ENCODE measurements at regions not wholly inside any gene's neighbourhood (a gene's known extent, or its start where the extent isn't known, plus 50 kb on each side); places are given as distances from the start of the nearest gene placed in this dataset.

DNA sequence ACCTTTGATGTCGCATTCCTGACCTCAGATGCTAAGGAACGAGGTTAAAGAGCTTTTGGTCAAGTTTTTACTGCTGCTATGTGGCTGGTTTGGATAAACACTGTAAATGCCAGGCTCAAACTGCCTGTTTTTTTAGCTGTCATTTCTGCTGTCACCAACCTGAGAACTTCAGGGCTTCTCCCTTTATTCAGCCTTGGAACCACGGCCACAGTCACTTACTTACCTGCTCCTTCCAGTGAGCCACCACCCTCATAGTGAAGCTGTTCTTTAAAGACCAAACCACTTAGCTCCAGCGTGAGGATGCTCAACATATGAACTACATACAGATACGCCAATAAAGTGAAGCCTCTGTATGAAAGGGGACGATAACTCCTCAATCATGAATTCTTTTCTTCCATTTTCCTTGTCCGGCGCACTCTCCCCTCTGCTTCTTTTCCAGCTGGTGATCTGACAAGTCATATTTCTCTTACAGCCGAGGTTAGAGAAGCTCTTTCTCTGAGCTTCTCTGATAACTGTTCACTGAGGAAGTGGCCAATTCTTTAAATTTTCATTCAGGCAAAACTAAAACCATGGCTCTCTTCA is 152.8 kb upstream of the ANK2 start:
- no peak for DNase-seq

DNA sequence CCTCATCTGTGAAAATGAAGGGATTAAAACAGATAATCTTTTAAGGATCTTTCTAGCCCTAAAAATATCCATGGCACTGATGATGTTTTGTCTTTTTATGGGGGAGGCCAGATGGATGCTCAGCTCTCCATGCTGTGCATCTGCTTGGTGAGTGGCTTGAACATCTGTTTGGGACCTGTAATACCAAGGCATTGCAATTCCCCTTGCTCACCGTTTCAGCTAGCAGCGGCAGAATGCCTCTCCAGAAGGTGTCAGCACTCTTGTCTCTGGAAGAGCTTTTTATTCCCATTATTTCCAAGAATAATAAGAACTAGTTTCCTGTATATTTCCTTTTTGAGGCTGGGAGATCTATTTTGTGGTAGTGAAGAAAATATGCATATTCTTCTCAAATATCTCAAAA is 151.9 kb upstream of the ANK2 start:
- no peak for DNase-seq

DNA sequence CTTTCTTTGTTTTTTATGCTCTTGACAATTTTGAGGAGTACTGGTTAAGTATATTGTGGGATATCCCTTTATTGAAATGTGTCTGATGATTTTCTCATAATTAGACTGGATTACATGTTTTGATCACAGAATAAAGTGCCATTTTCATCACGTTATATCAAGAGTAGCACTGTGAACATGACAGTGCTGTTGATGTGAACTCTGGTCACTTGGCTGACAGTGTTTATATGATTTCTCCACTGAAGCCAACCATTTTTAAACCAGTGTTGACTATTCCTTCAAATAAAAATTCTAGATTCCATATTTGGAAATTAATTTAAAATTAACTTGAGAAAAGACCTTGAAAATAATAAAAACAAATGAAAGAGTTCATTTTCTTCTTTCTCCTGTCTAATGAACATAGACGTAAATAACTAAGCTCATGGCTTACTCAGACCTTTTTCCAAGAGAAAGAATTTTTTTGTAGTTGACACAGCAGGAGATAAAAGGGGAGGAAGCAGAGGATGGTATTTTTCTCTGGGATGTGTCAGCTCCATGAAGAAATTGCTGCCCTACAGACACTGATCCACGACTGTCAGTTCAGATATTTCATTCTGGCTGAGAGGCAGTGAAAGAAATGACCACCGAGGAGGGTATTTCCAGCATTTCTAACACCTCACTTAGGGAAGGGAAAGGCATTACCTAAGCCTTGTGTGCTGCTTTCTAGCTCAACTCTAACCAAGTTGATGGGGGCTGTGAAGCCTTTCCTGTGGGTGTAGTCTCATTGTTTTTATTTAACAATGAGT is 150.9 kb upstream of the ANK2 start:
- no peak for DNase-seq

DNA sequence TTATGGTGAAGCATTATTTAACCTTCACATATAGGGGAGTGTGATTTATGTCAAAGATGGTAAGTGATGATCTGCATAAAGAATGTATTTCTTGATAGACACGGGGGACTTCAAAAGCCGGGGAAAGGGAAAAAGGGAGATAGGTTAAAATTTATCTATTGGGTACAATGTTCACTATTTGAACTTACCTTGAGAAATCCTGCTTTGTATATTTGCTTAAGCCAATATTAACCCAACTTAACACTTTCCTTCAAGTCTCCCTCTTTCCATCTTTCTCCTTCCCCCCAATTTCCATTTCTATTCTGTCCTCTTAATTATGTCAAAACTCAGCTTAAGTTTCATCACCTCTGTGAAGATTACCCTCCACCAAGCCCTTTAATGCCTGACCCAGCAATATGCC is 149.0 kb upstream of the ANK2 start:
- no peak for DNase-seq

DNA sequence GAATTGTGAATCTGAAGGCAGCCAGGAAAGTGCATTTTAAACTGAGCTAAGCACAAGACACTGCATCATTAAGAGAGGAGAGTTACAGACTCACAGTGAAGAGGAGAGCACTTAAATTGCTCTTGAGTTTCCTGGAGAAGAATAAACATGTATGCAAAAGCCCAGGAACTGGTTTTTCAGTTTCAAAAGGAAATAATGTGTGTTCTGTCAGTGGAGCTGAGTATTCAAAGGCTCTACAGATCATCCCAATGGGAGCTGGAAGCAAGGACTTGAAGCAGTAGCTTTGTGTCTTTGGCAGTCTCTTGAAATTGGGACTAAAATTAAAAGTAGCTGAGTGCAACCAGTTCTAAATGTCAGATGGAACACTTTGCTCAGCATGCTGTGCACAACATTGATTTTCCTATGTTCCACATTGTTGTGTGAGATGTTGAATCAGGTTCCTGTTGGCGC is 147.5 kb upstream of the ANK2 start:
- no peak for DNase-seq

DNA sequence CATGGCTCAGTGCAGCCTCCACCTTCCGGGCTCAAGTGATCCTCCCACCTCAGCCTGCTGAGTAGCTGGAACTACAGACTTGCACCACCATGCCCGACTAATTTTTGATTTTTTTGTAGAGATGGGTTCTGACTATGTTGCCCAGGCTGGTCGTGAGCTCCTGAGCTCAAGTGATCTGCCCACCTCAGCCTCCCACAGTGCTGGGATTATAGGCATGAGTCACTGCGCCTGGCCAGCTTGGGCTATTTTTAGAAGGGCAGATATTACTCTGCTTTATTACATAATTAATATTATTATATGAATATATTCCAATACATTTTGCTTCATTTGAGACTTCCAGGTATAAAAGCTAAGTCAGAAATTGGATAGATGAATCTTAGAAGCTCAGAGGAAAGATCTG is 143.7 kb upstream of the ANK2 start:
- DNase-seq = no peak

DNA sequence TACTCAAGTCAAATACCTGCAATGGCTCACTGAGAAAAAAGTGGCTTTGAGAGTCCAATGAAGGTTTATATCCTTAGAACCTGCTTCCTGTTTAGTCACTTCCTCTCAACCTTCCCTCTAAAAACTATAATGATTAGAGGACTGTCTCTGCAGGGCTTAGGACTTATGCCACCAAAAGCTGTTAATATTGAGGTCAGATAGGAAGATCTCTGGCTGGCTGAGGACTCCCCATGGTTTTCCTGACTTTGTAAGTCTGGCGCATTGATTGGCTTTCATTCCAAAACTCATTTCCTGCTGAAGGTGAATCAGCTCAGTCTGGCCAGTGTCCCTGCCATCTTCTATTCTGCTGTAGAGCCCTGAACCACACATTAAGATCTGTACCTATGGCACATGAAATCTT is 140.9 kb upstream of the ANK2 start:
- no peak for DNase-seq

DNA sequence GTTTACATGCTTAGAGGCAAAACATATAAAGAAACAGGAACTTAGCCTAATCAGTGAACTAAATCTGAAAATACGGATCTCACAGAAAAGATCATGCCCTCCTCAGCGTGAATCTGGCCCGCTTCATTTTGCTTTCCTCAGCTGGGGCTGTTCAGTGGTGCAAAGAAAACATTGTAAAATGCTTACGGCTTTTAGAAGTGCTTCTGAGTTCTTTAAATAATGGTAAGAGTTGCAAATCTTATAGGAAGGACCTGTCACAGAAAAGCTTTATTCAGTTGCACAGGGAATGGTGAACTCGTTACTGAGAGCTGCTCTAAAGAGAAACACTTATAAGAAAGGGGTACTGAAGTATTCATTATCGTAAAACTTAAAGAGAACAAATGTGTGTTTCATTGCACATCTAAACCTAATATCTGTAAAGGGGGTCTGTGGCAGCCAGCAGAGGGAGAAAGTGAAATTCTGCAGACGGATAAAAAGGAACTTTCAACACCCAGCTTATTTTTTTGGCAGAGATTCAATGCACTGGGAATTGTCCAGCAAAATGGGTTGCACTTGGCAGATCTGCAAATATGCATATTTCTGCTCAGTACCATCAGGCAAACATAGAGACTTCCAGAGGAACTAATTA is 139.2 kb upstream of the ANK2 start:
- DNase-seq = no peak

DNA sequence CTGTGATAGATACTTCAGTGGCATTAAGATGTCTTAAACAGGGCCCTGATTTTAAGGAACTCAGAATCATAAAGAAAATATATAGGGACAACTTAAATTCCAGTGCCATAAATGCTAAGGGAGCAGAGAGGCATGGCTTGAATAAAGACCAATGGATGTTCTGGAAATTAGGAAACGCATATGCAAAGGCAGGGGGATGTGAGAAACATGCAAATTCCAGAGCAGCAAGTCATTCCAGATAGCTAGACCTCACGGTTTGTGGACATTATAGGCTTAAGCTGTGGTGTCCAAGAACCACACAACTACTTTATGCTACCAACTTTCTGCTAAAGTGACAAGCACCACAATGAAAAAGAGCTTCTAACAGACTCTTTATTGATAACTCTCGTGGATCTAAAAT is 132.6 kb upstream of the ANK2 start:
- DNase-seq = no peak

DNA sequence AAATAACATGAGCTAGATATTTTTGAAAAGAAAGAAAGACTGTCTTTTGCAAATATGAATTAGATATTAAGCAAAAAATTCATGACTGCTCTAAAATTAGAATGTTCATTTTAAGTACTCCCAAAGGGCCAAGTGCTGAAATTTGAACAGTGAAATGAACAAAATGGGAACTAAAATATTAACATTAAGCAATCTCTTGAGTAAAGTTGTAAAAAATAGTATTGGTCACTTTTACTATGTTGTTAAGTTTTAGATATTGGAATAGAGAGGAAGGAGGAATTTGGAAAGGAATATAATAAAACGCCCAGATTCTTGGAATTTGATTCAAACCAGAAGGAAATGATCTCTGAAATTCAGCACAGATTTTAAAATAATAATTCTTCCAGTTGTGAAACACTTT is 125.9 kb upstream of the ANK2 start:
- no peak for DNase-seq

DNA sequence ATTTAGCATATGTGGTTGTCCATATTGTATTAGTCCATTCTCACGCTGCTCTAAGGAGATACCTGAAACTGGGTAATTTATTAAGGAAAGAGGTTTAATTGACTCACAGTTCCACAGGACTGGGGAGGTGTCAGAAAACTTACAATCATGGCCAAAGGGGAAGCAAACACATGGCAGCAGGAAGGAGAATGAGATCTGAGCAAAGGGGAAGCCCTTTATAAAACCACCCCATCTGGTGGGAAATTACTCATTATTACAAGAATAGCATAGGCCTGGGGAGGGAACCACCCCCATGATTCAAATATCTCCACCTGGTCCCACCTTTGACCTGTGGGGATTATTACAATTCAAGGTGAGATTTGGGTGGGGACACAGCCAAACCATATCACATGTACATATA is 122.6 kb upstream of the ANK2 start:
- DNase-seq = no peak

DNA sequence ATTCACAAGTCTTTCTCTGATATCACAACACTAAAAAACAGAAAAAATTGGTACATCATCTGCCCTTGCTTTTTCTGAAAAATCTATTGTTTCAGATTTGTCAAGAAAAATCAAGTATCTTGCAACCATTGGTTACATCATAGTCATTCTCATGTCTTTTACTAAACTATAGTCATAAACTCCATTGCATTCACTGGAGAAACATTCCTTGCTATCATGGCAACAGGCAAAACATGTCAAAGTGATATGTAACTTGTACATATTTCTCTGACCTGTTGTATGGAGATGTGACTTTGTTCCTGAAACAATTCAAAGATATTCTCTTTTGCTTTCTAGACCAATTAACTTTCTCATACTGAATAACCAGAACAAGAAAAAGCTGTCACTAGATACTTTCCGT is 121.9 kb upstream of the ANK2 start:
- DNase-seq = no peak

DNA sequence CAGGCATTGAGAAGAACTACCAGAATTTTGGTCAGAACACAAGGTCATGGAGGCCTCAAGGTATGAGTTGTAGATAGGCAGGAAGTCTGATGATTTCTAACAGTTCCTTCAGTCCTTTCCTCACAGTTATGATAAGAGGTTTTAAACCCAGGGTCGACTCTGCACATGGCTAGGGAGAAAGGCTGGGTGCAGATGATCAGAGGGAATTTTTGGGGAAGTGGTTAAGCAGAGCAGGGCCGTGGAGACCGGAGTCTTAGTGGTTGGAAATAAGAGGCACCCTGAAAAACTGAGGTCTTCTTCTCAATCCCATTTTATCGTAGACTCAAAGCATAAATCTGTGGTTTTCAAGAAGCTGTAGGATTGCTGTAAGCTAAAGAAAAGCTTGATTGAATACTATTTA is 118.5 kb upstream of the ANK2 start:
- no peak for DNase-seq

DNA sequence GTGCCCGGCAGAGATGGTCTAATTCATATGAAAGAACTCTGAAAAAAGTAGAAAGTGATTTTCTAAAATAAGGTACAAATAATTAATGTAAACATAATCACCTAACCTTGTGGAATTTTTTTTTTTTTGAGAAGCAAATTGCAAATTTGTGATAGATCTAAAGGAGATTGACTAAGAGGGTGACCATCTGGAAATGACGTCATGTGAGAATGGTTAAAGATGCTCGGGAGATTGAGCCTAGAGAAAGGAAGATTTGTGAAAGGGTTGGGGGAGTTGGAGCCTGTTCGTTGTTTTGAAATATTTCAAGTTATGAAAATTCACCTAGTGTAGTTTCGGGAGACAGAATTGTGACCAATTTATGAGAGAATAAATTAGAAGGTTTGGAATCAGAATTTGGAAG is 115.7 kb upstream of the ANK2 start:
- DNase-seq = no peak

DNA sequence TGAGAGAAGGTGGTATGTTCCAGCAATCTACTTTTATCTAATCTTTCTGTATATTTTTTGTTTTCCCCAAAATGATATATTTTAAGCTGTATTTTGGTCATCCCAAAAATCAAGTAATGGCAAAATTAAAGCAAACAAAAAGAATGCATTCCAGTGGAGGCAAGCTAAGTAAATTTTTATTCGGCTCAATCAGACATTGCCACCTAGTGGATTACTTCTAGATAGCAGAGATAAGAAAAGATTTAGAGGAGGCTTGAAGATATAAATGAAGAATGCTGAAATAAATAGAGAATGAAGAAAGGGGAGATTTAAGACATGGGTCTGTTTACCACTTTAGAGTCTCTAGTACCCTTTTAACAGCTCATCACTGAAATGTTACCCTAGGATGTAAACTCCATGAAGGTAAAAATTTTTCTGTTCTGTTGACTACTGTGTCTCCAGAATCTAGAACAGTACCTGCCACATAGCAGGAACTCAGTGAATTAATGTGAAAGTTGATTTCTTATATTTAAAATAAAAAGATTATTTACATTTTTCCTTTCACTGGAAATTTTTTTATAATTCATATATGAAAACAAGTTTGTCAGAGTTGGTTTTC is 110.9 kb upstream of the ANK2 start:
- DNase-seq = peak; percentile 23 to 43

DNA sequence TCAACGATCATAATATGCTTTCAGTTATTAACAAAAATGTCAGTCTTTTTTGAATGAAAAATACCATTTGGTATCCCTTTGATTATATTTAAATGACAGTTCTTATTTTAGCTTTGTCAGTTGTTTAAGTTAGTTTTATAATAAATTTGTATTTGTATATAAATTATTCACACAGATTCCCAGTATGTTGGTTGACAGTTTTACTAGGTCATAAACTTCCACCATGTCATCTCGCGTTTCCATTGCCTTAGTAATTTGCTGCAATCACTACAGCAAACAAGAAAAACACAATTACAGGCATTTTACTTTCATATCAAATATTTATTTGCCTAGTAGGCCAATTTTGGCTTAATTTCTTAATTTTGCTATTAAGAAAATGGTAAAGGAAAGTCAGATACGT is 109.6 kb upstream of the ANK2 start:
- DNase-seq = no peak

DNA sequence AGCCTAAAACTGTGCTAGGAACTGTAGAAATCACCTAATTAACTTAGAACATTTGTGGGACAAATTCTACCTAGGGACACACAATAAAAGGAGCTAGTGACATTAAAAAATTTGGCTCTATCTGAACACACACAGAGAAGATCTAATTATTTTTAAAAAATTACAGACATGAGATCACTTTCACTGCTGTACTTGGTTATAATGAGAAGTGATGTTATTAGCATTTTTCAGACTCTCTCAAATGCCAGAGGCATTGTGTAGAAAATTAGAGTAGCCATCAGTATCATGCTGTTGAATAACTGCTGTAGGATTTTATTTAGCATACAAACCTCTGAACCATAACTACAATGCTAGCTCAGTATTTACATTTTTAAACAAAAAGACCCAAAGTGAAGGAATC is 109.1 kb upstream of the ANK2 start:
- DNase-seq = no peak

DNA sequence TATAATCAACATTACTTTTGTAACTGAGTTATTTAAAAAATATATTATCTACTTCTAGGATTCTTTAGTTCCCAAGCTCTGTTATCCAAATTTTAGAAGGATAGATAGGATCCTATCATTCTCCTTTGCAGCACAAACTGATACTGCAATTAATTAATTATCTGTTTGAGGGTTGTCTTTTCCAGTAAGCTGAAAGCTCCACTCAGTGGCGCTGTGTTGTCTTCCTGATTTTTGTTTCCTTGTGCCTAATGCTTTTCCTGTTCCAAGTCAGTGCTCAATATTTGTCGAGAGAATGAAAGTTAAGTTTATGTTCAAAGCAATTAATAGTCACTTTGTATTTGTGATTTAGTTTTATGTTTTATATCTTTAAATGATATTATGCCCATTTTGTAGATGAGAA is 107.4 kb upstream of the ANK2 start:
- no peak for DNase-seq

DNA sequence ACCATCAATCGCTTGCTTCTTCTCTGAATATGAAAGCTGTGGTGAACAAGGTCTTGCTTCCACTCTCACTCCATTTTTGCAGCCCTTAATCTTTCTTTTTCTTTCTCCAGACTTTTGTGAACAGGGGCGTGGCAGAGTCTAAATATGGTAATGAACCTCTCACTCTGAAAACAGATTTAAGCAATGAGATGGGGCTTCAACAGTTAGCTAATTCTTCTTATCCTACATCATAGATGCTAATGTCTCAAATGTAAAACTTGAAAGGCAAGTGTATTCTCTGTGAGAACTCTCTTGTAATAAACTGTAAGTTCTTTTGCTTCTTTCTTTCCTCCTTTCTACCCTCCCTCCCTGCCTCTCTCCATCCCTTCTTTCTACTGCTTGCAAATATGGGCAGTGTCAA is 106.5 kb upstream of the ANK2 start:
- no peak for DNase-seq

DNA sequence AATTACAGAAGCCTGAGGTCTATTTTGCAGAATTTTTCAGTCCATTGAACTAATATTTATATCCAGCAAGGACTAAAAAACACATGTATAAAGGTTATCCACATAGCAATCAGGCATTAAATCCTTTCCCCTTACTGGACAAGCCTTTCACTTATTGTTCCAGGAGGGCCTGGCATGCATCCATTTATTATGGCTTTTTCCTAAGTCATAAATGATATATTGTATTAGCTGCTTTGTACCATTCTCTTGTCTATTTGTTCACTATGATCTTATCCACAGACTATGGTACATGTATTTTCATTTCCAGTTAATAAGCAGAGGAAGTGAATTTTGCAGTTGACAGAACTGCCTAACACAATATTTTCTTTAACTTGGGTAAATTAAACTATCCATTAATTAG is 105.4 kb upstream of the ANK2 start:
- DNase-seq = no peak

DNA sequence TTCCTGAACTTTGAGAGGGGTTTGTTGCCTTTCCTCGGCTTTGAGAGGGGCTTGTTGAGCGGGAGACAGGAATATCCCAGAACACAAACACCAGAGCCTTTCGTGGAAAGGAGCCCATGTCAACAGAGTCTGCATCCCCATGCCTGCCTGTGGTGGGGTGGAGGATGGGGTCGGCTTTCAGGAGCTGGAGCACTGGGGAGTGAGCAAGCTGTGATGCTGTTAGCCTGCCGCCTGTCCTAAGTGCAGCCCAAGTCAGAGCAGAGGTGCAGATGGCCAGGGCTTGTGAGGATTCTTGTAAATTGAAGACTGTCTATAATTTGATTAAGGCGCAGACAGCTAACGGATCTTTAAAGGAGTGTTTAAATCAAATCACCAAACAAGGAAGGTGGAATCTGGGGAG is 103.3 kb upstream of the ANK2 start:
- no peak for DNase-seq

DNA sequence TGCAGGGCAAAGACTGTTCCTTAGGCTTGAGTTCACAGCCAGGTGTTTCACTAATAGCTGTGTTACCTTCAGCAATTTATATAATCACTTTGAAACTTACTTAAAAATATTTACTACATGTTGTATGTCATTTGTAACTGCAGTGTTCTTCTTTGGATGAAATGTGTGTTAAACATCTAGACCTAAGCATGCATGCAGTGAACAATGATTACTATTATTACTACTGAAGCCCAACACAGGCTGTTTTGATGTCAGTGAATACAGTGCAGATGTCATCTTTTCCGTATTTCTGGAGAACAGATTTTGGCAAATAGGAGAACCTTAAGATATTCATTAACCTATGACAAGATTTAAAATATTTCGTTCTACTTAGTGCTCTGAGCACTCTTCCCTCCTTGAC is 101.8 kb upstream of the ANK2 start:
- DNase-seq = no peak

DNA sequence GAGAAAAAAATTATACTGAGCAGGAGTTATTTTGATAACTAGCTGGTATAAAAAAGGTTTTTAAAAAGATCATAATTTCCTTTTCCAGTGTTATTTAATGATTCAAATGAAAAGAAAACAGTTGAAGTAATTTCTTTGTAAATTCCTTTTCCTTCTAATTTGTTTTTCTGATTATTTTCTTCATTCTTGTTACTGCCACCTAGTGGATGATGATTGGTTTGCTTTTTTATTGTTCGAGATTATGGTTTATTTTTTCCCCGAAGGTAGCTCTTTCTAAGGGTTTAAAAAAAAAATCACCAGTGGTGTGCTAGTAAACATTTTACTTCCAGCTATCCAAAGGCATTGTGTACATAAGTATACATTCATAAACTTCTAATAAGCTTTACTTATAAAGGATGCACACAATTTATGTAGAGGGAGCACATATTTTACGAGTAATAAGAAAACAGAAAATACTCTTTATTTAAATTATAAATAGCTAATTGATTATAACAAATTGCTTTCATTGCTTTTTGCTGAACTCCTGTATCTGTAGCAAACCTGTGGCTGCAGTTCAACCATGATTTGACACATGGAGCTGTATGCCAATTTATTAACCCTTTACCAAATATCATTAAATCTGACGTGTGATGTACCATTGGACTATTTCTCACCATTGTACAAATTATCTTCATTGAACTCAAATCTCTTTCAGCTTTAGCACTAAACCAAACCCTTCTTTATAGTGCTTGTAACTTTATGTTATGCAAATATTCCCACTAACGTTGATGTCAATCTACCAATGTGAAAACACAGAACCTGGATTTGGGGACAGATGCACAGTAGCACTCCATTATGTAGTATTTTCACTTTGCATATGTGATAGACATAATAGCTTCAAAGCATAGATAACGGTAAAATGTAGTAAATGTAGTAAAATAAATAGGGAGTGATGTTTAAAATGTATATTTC is 97.8 kb upstream of the ANK2 start:
- peak; percentile 6 to 32 for DNase-seq

All from AML-193 (cell line).